HEK293 (cell line): ENCODE measurements at regions not wholly inside any gene's neighbourhood (a gene's known extent, or its start where the extent isn't known, plus 50 kb on each side); places are given as distances from the start of the nearest gene placed in this dataset.

Experiments used
- BCL11A ChIP-seq: fragments of 450-650 bp; formaldehyde crosslinking; IDR thresholded peaks from 2 replicates; pipeline ENCODE4 v1.5.1; 2016; ENCODE audit warnings: low read depth, missing biosample characterization, missing genetic modification characterization
- GLI2 ChIP-seq: fragments of 450-650 bp; formaldehyde crosslinking; IDR thresholded peaks from 2 replicates; pipeline ENCODE4; 2017; ENCODE audit warnings: missing biosample characterization, missing genetic modification characterization, low read depth, borderline replicate concordance
- GLIS1 ChIP-seq: fragments of 450-650 bp; formaldehyde crosslinking; IDR thresholded peaks from 2 replicates; pipeline ENCODE4 v1.5.1; 2016; ENCODE audit warnings: missing biosample characterization, missing genetic modification characterization
- HIC1 ChIP-seq: fragments of 450-650 bp; formaldehyde crosslinking; IDR thresholded peaks from 2 replicates; pipeline ENCODE4 v1.5.1; 2016; ENCODE audit warnings: missing biosample characterization, missing genetic modification characterization
- OSR2 ChIP-seq: fragments of 450-650 bp; formaldehyde crosslinking; IDR thresholded peaks from 2 replicates; pipeline ENCODE4 v1.5.1; 2016; ENCODE audit warnings: missing biosample characterization, missing genetic modification characterization
- PATZ1 ChIP-seq: fragments of 450-650 bp; formaldehyde crosslinking; IDR thresholded peaks from 2 replicates; pipeline ENCODE4 v1.5.1; 2016; ENCODE audit warnings: missing biosample characterization, missing genetic modification characterization
- PRDM6 ChIP-seq: fragments of 450-650 bp; formaldehyde crosslinking; IDR thresholded peaks from 2 replicates; pipeline ENCODE4 v1.5.1; 2017; ENCODE audit warnings: missing biosample characterization, missing genetic modification characterization
- SP3 ChIP-seq: fragments of 450-650 bp; formaldehyde crosslinking; IDR thresholded peaks from 2 replicates; pipeline ENCODE4 v1.5.1; 2016; ENCODE audit warnings: missing biosample characterization, missing genetic modification characterization
- SP7 ChIP-seq: fragments of 450-650 bp; formaldehyde crosslinking; IDR thresholded peaks from 2 replicates; pipeline ENCODE4 v1.5.1; 2016; ENCODE audit warnings: missing biosample characterization, missing genetic modification characterization
- TSHZ1 ChIP-seq: fragments of 450-650 bp; formaldehyde crosslinking; IDR thresholded peaks from 2 replicates; pipeline ENCODE4 v1.5.1; 2016; ENCODE audit warnings: missing biosample characterization, missing genetic modification characterization, borderline replicate concordance
- WT1 ChIP-seq: fragments of 450-650 bp; formaldehyde crosslinking; IDR thresholded peaks from 2 replicates; pipeline ENCODE4 v1.5.1; 2016; ENCODE audit warnings: missing biosample characterization, missing genetic modification characterization
- ZBTB11 ChIP-seq: fragments of 450-650 bp; formaldehyde crosslinking; conservative IDR thresholded peaks from 2 replicates; pipeline ENCODE4 v1.5.1; 2016; ENCODE audit warnings: low read depth, missing biosample characterization, missing genetic modification characterization
- ZBTB17 ChIP-seq: fragments of 450-650 bp; formaldehyde crosslinking; IDR thresholded peaks from 2 replicates; pipeline ENCODE4 v1.5.1; 2016; ENCODE audit warnings: missing biosample characterization, missing genetic modification characterization
- ZBTB21 ChIP-seq: fragments of 450-650 bp; formaldehyde crosslinking; IDR thresholded peaks from 2 replicates; pipeline ENCODE4 v1.5.1; 2017; ENCODE audit warnings: missing biosample characterization, missing genetic modification characterization
- ZNF24 ChIP-seq: fragments of 450-650 bp; formaldehyde crosslinking; IDR thresholded peaks from 2 replicates; pipeline ENCODE4 v1.5.1; 2016; ENCODE audit warnings: missing biosample characterization, missing genetic modification characterization
- ZNF394 ChIP-seq: fragments of 450-650 bp; formaldehyde crosslinking; IDR thresholded peaks from 2 replicates; pipeline ENCODE4 v1.5.1; 2016; ENCODE audit warnings: missing biosample characterization, missing genetic modification characterization, mild to moderate bottlenecking, moderate library complexity, borderline replicate concordance
- ZNF549 ChIP-seq: fragments of 450-650 bp; IDR thresholded peaks from 2 replicates; pipeline ENCODE4 v1.5.1; 2018; ENCODE audit warnings: missing biosample characterization, missing genetic modification characterization, mild to moderate bottlenecking, inconsistent platforms, moderate library complexity
- ZNF585B ChIP-seq: fragments of 450-650 bp; formaldehyde crosslinking; IDR thresholded peaks from 2 replicates; pipeline ENCODE4 v1.5.1; 2016; ENCODE audit warnings: missing biosample characterization, missing genetic modification characterization
- ZNF596 ChIP-seq: fragments of 450-650 bp; IDR thresholded peaks from 2 replicates; pipeline ENCODE4 v1.5.0; 2018; ENCODE audit warnings: missing biosample characterization, mild to moderate bottlenecking, missing genetic modification characterization, moderate library complexity
- ZNF610 ChIP-seq: fragments of 450-650 bp; formaldehyde crosslinking; IDR thresholded peaks from 2 replicates; pipeline ENCODE4 v1.5.1; 2016; ENCODE audit warnings: missing biosample characterization, missing genetic modification characterization, borderline replicate concordance
- ZNF629 ChIP-seq: fragments of 450-650 bp; formaldehyde crosslinking; IDR thresholded peaks from 2 replicates; pipeline ENCODE4 v1.5.1; 2017; ENCODE audit warnings: missing biosample characterization, missing genetic modification characterization
- ZNF654 ChIP-seq: fragments of 450-650 bp; formaldehyde crosslinking; IDR thresholded peaks from 2 replicates; pipeline ENCODE4 v1.5.1; 2016; ENCODE audit warnings: low read depth, missing biosample characterization, missing genetic modification characterization
- ZNF792 ChIP-seq: fragments of 450-650 bp; formaldehyde crosslinking; IDR thresholded peaks from 2 replicates; pipeline ENCODE4 v1.5.1; 2016; ENCODE audit warnings: missing biosample characterization, missing genetic modification characterization
- ZNF837 ChIP-seq: fragments of 450-650 bp; formaldehyde crosslinking; IDR thresholded peaks from 2 replicates; pipeline ENCODE4 v1.5.1; 2016; ENCODE audit warnings: missing biosample characterization, missing genetic modification characterization
- ZNF843 ChIP-seq: fragments of 450-650 bp; formaldehyde crosslinking; IDR thresholded peaks from 2 replicates; pipeline ENCODE4 v1.5.1; 2016; ENCODE audit warnings: missing biosample characterization, missing genetic modification characterization
- ZSCAN16 ChIP-seq: fragments of 450-650 bp; formaldehyde crosslinking; IDR thresholded peaks from 2 replicates; pipeline ENCODE4 v1.5.1; 2016; ENCODE audit warnings: missing biosample characterization, missing genetic modification characterization
- ZXDB ChIP-seq: fragments of 450-650 bp; formaldehyde crosslinking; IDR thresholded peaks from 2 replicates; pipeline ENCODE4 v1.5.1; 2016; ENCODE audit warnings: missing biosample characterization, missing genetic modification characterization

- peak; percentile 52; the same call in 1 of the 2 replicates for TF ChIP-seq WT1 (tag by site-specific recombination)
- TF ChIP-seq ZNF394 (tag by site-specific recombination): 0 out of 2 replicates have a peak, but pooled peaks have one; percentile 39
- peak; percentile 93 for TF ChIP-seq PRDM6 (tag by site-specific recombination)
- TF ChIP-seq ZSCAN16 (tag by site-specific recombination): peak; percentile 61; the same call in 1 of the 2 replicates
- peak; percentile 66; the same call in 1 of the 2 replicates for TF ChIP-seq GLI2
- TF ChIP-seq PATZ1 (tag by site-specific recombination): peak; percentile 25; the same call in 1 of the 2 replicates
- peak; percentile 38; the same call in 1 of the 2 replicates for TF ChIP-seq ZNF610 (tag by site-specific recombination)
- peak; percentile 98 for TF ChIP-seq ZNF843 (tag by site-specific recombination)
- no peak for TF ChIP-seq ZBTB21 (tag by site-specific recombination)
- TF ChIP-seq TSHZ1 (tag by site-specific recombination): peak; percentile 68
- TF ChIP-seq HIC1 (tag by site-specific recombination): no peak
- peak; percentile 80 for TF ChIP-seq GLIS1 (tag by site-specific recombination)
- peak; percentile 68 for TF ChIP-seq ZBTB11 (tag by site-specific recombination)
- peak; percentile 88 for TF ChIP-seq ZXDB (tag by site-specific recombination)
- TF ChIP-seq ZNF629 (tag by site-specific recombination): peak; percentile 65
- peak; percentile 59; the same call in 1 of the 2 replicates for TF ChIP-seq ZNF24 (tag by site-specific recombination)
- TF ChIP-seq SP7 (tag by site-specific recombination): peak; percentile 79
- TF ChIP-seq ZNF654 (tag by site-specific recombination): no peak
- no peak for TF ChIP-seq ZNF585B
- TF ChIP-seq SP3: no peak
- TF ChIP-seq ZBTB17 (tag by site-specific recombination): peak; percentile 76
- no peak for TF ChIP-seq ZNF837
- peak; percentile 30; the same call in 1 of the 2 replicates for TF ChIP-seq ZNF596 (tag by site-specific recombination)
- TF ChIP-seq ZNF792 (tag by site-specific recombination): 0 out of 2 replicates have a peak, but pooled peaks have one; percentile 37
- TF ChIP-seq BCL11A (tag by site-specific recombination): peak; percentile 54; the same call in 1 of the 2 replicates
- no peak for TF ChIP-seq ZNF549
- peak; percentile 96 for TF ChIP-seq OSR2 (tag by site-specific recombination)
These were observed 269.7 kb upstream of the NFE2L3 start (continued) for GRCh38 chr7:25882151-25882773.
